Caco-2 (cell line): ENCODE measurements at regions not wholly inside any gene's neighbourhood (a gene's known extent, or its start where the extent isn't known, plus 50 kb on each side); places are given as distances from the start of the nearest gene placed in this dataset.

Experiments used
- BruUV-seq: library from RNA; stranded (reverse); fragments of 400-500 nt; replicated peaks from 2 replicates; lab custom pipeline; 2021; lab: Mats Ljungman, UMichigan
- CTCF ChIA-PET: fragments of 300-600 bp; sonication (Branson Sonifier 250); formaldehyde crosslinking; loops from one replicate; lab custom pipeline; 2022; ENCODE audit warnings: antibody characterized with exemption; lab: Charles Lee
- POLR2A ChIA-PET: fragments of 300-600 bp; sonication (Branson Sonifier 250); formaldehyde crosslinking; loops from one replicate; lab custom pipeline; 2022; ENCODE audit warnings: antibody characterized with exemption; lab: Charles Lee
- DNase-seq, 2 experiments: peaks; one replicate each; pipeline versions ENCODE4 v3.0.0 to v3.0.0-alpha.2; 2020 to 2022
- H3K27me3 ChIP-seq: replicated peaks from 2 replicates; pipeline ENCODE4 v1.6.0; 2011; ENCODE audit warnings: low read length; ENCODE audit not compliant: control insufficient read depth, insufficient read depth
- H3K36me3 ChIP-seq: 2 replicates; pipeline ENCODE4 v1.5.1; 2011; ENCODE audit warnings: low read length; ENCODE audit not compliant: control insufficient read depth, insufficient read depth
- H3K4me1 ChIP-seq: fragments of 250-450 bp; sonication (Bioruptor Pico); 2 replicates; pipeline ENCODE4 v1.5.1; 2020; ENCODE audit warnings: mild to moderate bottlenecking
- H3K4me3 ChIP-seq: 2 replicates; pipeline ENCODE4 v1.5.1; 2011; ENCODE audit warnings: low read depth, mild to moderate bottlenecking, control low read depth, low read length
- H3K9me3 ChIP-seq: fragments of 250-450 bp; sonication (Bioruptor Pico); 2 replicates; pipeline ENCODE4 v1.5.1; 2020; ENCODE audit warnings: mild to moderate bottlenecking, moderate library complexity
- H3K27ac Mint-ChIP-seq: one replicate; pipeline ENCODE4 v1.8.0; 2022; ENCODE audit warnings: mixed read lengths; ENCODE audit not compliant: unreplicated experiment
- H3K27me3 Mint-ChIP-seq: one replicate; pipeline ENCODE4 v1.8.0; 2022; ENCODE audit warnings: mixed read lengths; ENCODE audit not compliant: insufficient read depth, unreplicated experiment
- H3K36me3 Mint-ChIP-seq: one replicate; pipeline ENCODE4 v1.8.0; 2022; ENCODE audit warnings: mild to moderate bottlenecking, mixed read lengths; ENCODE audit not compliant: insufficient read depth, unreplicated experiment
- H3K4me1 Mint-ChIP-seq: one replicate; pipeline ENCODE4 v1.8.0; 2022; ENCODE audit warnings: low read depth, mixed read lengths; ENCODE audit not compliant: unreplicated experiment
- H3K4me3 Mint-ChIP-seq: one replicate; pipeline ENCODE4 v1.8.0; 2022; ENCODE audit warnings: mild to moderate bottlenecking, moderate library complexity, mixed read lengths; ENCODE audit not compliant: unreplicated experiment
- H3K9me3 Mint-ChIP-seq: one replicate; pipeline ENCODE4 v1.8.0; 2022; ENCODE audit warnings: mixed read lengths; ENCODE audit not compliant: unreplicated experiment
- CTCF ChIP-seq, 2 experiments: fragments of 200-600 bp in 1 of 2; IDR thresholded peaks; 1 replicate in 1 of 2; 2 replicates in 1 of 2; pipeline versions ENCODE4 v1.5.1 to v1.8.0; 2011 to 2022; ENCODE audit warnings: antibody characterized with exemption in 1 of 2, control low read depth in 1 of 2, inconsistent platforms in 1 of 2, low read depth in 1 of 2, low read length in 1 of 2, mild to moderate bottlenecking in 1 of 2, moderate library complexity in 1 of 2; ENCODE audit not compliant: insufficient read depth in 1 of 2, severe bottlenecking in 1 of 2, unreplicated experiment in 1 of 2
- intact Hi-C: fragments of 100-400 bp; cut with micrococcal nuclease; formaldehyde crosslinking; loops from one replicate; pipeline ENCODE4 v1.10.0; 2022; ENCODE audit not compliant: unreplicated experiment

- Histone ChIP-seq H3K27me3 (no peaks in the 10 kb centered on the region), H3K36me3 (no peaks in the 10 kb centered on the region), H3K9me3 (no peaks in the 10 kb centered on the region), H3K4me1 (no peaks in the 10 kb centered on the region), H3K4me3 (no peak overlapping the region)
- intact Hi-C loops = no loop called here
- DNase-seq = no peak
- POLR2A ChIA-PET = no interaction called here
- H3K9me3 Mint-ChIP-seq = no peaks in the 10 kb centered on the region
- no peak overlapping the region for H3K27ac Mint-ChIP-seq
- no peak overlapping the region for H3K4me3 Mint-ChIP-seq
- no peaks in the 10 kb centered on the region for H3K4me1 Mint-ChIP-seq
- CTCF ChIA-PET = no interaction called here
- H3K36me3 Mint-ChIP-seq = no peaks in the 10 kb centered on the region
- no TSS peak for BruUV-seq
- H3K27me3 Mint-ChIP-seq = peaks cover 5% of the 10 kb centered on the region
- TF ChIP-seq CTCF (IDR thresholded peaks at IDR 0.05; ENCODE audit: insufficient read depth in 1 of 2, low read depth in 1 of 2, low read length in 1 of 2, severe bottlenecking in 1 of 2, unreplicated experiment in 1 of 2) = no peak
Observed at GRCh38 chr4:16977081-16977480, 78.6 kb upstream of the LDB2 start.

- no peaks in the 10 kb centered on the region for H3K9me3 Mint-ChIP-seq
- ChIA-PET CTCF (no interaction called here), POLR2A (no interaction called here)
- Histone ChIP-seq H3K27me3 (no peaks in the 10 kb centered on the region), H3K4me1 (no peaks in the 10 kb centered on the region), H3K36me3 (no peaks in the 10 kb centered on the region), H3K4me3 (no peak overlapping the region), H3K9me3 (no peaks in the 10 kb centered on the region)
- no peak overlapping the region for H3K27ac Mint-ChIP-seq
- DNase-seq = no peak
- H3K36me3 Mint-ChIP-seq = no peaks in the 10 kb centered on the region
- no peak overlapping the region for H3K4me3 Mint-ChIP-seq
- no peaks in the 10 kb centered on the region for H3K4me1 Mint-ChIP-seq
- TF ChIP-seq CTCF (IDR thresholded peaks at IDR 0.05; ENCODE audit: insufficient read depth in 1 of 2, low read depth in 1 of 2, low read length in 1 of 2, severe bottlenecking in 1 of 2, unreplicated experiment in 1 of 2) = no peak
- H3K27me3 Mint-ChIP-seq = peaks cover 10% of the 10 kb centered on the region
- intact Hi-C loops = no loop called here
- BruUV-seq = no TSS peak
Observed at GRCh38 chr4:16969696-16970135, 71.3 kb upstream of the LDB2 start.

DNA sequence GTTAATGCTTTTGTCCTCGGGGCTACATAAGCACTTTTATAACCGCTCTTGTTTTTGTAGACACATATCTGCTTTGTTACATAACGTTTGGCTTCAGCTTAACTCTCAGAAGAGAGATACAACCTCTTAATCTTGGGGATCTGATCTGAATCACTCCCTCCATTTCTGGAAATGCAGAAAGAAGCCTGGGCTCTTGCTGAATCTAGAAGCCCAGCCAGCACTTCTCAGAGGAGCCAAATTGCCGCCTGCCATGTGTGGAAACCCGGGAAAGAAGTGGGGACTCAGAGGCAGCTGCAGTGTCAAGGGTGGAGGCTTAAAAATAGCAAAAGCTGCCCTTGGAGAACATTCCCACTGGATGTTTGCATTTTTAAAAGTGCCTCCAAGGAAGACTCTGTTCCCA lies 69.3 kb upstream of the LDB2 start:
- H3K4me3 ChIP-seq = no peak overlapping the region
- no peak for DNase-seq
- no peak for TF ChIP-seq CTCF (IDR thresholded peaks at IDR 0.05; ENCODE audit: insufficient read depth in 1 of 2, low read depth in 1 of 2, low read length in 1 of 2, severe bottlenecking in 1 of 2, unreplicated experiment in 1 of 2)
- ChIA-PET POLR2A (no interaction called here), CTCF (no interaction called here)
- intact Hi-C loops = no loop called here
- H3K4me3 Mint-ChIP-seq = no peak overlapping the region
- H3K9me3 Mint-ChIP-seq = no peaks in the 10 kb centered on the region
- BruUV-seq = no TSS peak
- no peaks in the 10 kb centered on the region for H3K4me1 ChIP-seq
- no peaks in the 10 kb centered on the region for H3K36me3 Mint-ChIP-seq
- no peaks in the 10 kb centered on the region for H3K36me3 ChIP-seq
- H3K27me3 ChIP-seq = no peaks in the 10 kb centered on the region
- H3K9me3 ChIP-seq = no peaks in the 10 kb centered on the region
- H3K27ac Mint-ChIP-seq = no peak overlapping the region
- H3K4me1 Mint-ChIP-seq = no peaks in the 10 kb centered on the region
- peaks cover 10% of the 10 kb centered on the region for H3K27me3 Mint-ChIP-seq
